ENCODE measurements at regions not wholly inside any gene's neighbourhood (a gene's known extent, or its start where the extent isn't known, plus 50 kb on each side); places are given as distances from the start of the nearest gene placed in this dataset.

- DNase-seq (ENCODE audit: extremely low read depth in 1 of 4, low spot score in 3 of 4) (peak in 1 of 4 experiments; percentile 14), ATAC-seq (no peak), FAIRE-seq (peak; percentile 63)
- peaks cover 0 to 3% of the 10 kb centered on the region in 2 experiments; a peak in 2 of 5 replicates for H3K27me3 ChIP-seq (ENCODE audit: control insufficient read depth in 2 of 2, insufficient read depth in 2 of 2, low read length in 2 of 2)
- 0% methylated on average over 5 of the region's 5 CpGs for WGBS (ENCODE audit: insufficient coverage, low coverage, missing lambda C conversion rate)
- H3K9ac ChIP-seq (ENCODE audit: insufficient read depth in 1 of 2, low read depth in 2 of 2, low read length in 2 of 2): no peak overlapping the region
- H2AFZ ChIP-seq (ENCODE audit: low read depth, low read length): no peak overlapping the region
- POLR2A ChIA-PET: no interaction called here
- H3K9me3 ChIP-seq (replicated peaks; ENCODE audit: control insufficient read depth, insufficient read depth, low read depth, low read length): no peaks in the 10 kb centered on the region
- H3K4me2 ChIP-seq (ENCODE audit: insufficient read depth, low read length): no peak overlapping the region
- in situ Hi-C loops (cut with MboI): no loop called here
- H3K4me3 ChIP-seq: no peak overlapping the region
- no peaks in the 10 kb centered on the region for H3K79me2 ChIP-seq (ENCODE audit: control insufficient read depth, insufficient read depth, low read length)
- no peaks in the 10 kb centered on the region for H3K4me1 ChIP-seq (replicated peaks in 1 of 2; ENCODE audit: control insufficient read depth in 2 of 2, insufficient read depth in 2 of 2, low read length in 2 of 2)
- H3K36me3 ChIP-seq (ENCODE audit: control insufficient read depth, insufficient read depth, low read length): no peaks in the 10 kb centered on the region
- no peaks in the 10 kb centered on the region for H3K9me1 ChIP-seq (ENCODE audit: control insufficient read depth, insufficient read depth, low read length)
- CTCF ChIA-PET (ENCODE audit: low intra/inter-chr PET ratio): no interaction called here
- H3K27ac ChIP-seq (ENCODE audit: extremely low read depth, low read depth, low read length): no peak overlapping the region
- H4K20me1 ChIP-seq (replicated peaks; ENCODE audit: control insufficient read depth, insufficient read depth, low read length): no peaks in the 10 kb centered on the region
- no TSS peak for BruUV-seq (replicated peaks)
- intact Hi-C loops (cut with micrococcal nuclease): loop anchor here (5.0 kb wide), 1 partner anchor 380 kb away; no protein-coding TSS in a partner anchor
- peak in 2 of 3 experiments; percentile 29 to 42; a peak in 2 of 6 replicates for TF ChIP-seq CTCF (IDR thresholded peaks at IDR 0.05 in 2 of 3, conservative IDR thresholded peaks at IDR 0.05 in 1 of 3; ENCODE audit: insufficient read depth in 2 of 3, low read depth in 1 of 3, low read length in 3 of 3)
- TF ChIP-seq, protein P1, sequence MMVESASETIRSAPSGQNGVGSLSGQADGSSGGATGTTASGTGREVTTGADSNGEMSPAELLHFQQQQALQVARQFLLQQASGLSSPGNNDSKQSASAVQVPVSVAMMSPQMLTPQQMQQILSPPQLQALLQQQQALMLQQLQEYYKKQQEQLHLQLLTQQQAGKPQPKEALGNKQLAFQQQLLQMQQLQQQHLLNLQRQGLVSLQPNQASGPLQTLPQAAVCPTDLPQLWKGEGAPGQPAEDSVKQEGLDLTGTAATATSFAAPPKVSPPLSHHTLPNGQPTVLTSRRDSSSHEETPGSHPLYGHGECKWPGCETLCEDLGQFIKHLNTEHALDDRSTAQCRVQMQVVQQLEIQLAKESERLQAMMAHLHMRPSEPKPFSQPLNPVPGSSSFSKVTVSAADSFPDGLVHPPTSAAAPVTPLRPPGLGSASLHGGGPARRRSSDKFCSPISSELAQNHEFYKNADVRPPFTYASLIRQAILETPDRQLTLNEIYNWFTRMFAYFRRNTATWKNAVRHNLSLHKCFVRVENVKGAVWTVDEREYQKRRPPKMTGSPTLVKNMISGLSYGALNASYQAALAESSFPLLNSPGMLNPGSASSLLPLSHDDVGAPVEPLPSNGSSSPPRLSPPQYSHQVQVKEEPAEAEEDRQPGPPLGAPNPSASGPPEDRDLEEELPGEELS (CRISPR knock-in tag; IDR thresholded peaks at IDR 0.05; ENCODE audit: borderline replicate concordance): no peak
- peak; percentile 48; the same call in 1 of the 2 replicates for TF ChIP-seq REST (IDR thresholded peaks at IDR 0.05; ENCODE audit: borderline replicate concordance)
- no peak for TF ChIP-seq REST (CRISPR knock-in tag; IDR thresholded peaks at IDR 0.05; ENCODE audit: low read depth)
- no peak for TF ChIP-seq CBFA2T3 (IDR thresholded peaks at IDR 0.05)
- no peak for TF ChIP-seq ARID2 (IDR thresholded peaks at IDR 0.05)
- no peak for TF ChIP-seq ZSCAN32 (CRISPR knock-in tag; IDR thresholded peaks at IDR 0.05)
- TF ChIP-seq ZBTB49 (CRISPR knock-in tag; IDR thresholded peaks at IDR 0.05; ENCODE audit: borderline replicate concordance): no peak
Observed at GRCh38 chr6:29227235-29227634, 56.5 kb downstream of the OR2J2 start.
